ENCODE measurements at regions not wholly inside any gene's neighbourhood (a gene's known extent, or its start where the extent isn't known, plus 50 kb on each side); places are given as distances from the start of the nearest gene placed in this dataset.
A peak's percentile ranks its signal among the peaks of the same experiment; 100 is the strongest.

- H3K4me3 Mint-ChIP-seq: no peak overlapping the region
- H3K4me1 Mint-ChIP-seq (ENCODE audit: low read depth): peaks cover 25% of the 10 kb centered on the region
- no peaks in the 10 kb centered on the region for H3K36me3 Mint-ChIP-seq (ENCODE audit: low read depth)
- no peaks in the 10 kb centered on the region for H3K9me3 Mint-ChIP-seq
- no peak overlapping the region for H3K27ac Mint-ChIP-seq
- H3K27me3 Mint-ChIP-seq: no peaks in the 10 kb centered on the region
- intact Hi-C loops (cut with micrococcal nuclease): no loop called here
These were observed 108.2 kb upstream of the CXCR4 start for GRCh38 chr2:136225950-136226835.

DNA sequence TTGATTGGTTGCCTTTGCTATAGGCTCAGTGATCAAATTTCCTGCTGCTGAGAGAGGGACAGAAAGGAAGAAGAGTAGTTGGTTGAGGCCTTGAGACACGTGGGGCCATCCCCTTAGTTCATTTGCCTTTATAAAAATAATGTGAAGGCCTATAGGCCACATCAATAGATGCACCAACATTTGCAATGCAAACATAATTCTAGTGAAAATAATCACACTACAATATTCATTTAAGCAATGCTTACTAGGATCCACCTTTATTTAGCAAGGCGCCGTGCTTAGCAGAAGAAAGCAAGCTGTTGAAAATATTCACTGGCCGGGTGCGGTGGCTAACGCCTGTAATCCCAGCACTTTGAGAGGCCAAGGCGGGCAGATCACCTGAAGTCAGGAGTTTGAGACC lies 105.3 kb upstream of the CXCR4 start:
- Mint-ChIP-seq H3K27ac (no peak overlapping the region), H3K4me3 (no peak overlapping the region), H3K36me3 (ENCODE audit: low read depth) (no peaks in the 10 kb centered on the region), H3K27me3 (peaks cover 1% of the 10 kb centered on the region), H3K9me3 (no peaks in the 10 kb centered on the region), H3K4me1 (ENCODE audit: low read depth) (peaks cover 37% of the 10 kb centered on the region)
- intact Hi-C loops (cut with micrococcal nuclease): no loop called here

DNA sequence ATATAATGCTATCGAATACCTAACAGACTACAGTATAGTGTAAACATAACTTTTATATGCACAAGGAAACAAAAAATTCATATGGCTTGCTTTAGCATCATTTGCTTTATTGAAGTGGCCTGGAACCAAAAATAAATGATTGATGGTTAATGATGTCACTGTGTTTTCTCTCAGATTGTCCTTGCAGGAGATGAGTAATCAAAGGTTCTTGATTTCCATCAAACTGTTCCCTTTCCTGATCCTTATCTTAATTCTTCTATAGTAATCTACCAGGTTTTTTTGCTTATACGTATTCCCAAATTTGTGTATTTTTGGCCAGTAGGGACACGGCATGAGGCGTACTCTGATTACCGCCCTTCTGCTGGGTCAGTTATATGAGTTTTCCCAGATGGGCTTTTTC lies 104.9 kb upstream of the CXCR4 start:
- Mint-ChIP-seq H3K4me3 (no peak overlapping the region), H3K9me3 (no peaks in the 10 kb centered on the region), H3K27me3 (peaks cover 1% of the 10 kb centered on the region), H3K27ac (no peak overlapping the region), H3K36me3 (ENCODE audit: low read depth) (no peaks in the 10 kb centered on the region), H3K4me1 (ENCODE audit: low read depth) (peaks cover 34% of the 10 kb centered on the region)
- intact Hi-C loops (cut with micrococcal nuclease): no loop called here

DNA sequence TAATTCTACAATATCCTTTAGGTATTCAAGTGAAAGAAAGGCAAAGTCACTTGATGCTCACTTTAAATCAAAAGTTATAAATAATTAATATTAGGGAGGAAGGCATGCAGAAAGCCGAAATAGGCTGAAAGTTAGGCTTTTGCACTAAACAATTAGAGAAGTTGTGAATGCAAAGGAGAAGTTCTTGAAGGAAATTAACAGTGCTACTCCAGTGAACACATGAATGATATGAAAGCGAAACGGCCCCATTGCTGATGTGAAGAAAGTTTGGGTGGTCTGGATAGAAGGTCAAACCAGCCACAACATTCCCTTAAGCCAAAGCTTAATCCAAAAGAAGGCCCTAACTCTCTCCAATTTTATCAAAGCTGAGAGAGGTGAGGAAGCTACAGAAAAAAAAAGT lies 103.1 kb upstream of the CXCR4 start:
- H3K4me3 Mint-ChIP-seq: no peak overlapping the region
- peaks cover 43% of the 10 kb centered on the region for H3K4me1 Mint-ChIP-seq (ENCODE audit: low read depth)
- H3K9me3 Mint-ChIP-seq: no peaks in the 10 kb centered on the region
- H3K27ac Mint-ChIP-seq: no peak overlapping the region
- no peaks in the 10 kb centered on the region for H3K36me3 Mint-ChIP-seq (ENCODE audit: low read depth)
- intact Hi-C loops (cut with micrococcal nuclease): no loop called here
- H3K27me3 Mint-ChIP-seq: peaks cover 5% of the 10 kb centered on the region

- H3K9me3 Mint-ChIP-seq: no peaks in the 10 kb centered on the region
- H3K27ac Mint-ChIP-seq: no peak overlapping the region
- intact Hi-C loops (cut with micrococcal nuclease): no loop called here
- H3K4me3 Mint-ChIP-seq: no peak overlapping the region
- H3K4me1 Mint-ChIP-seq (ENCODE audit: low read depth): peaks cover 46% of the 10 kb centered on the region
- no peaks in the 10 kb centered on the region for H3K36me3 Mint-ChIP-seq (ENCODE audit: low read depth)
- H3K27me3 Mint-ChIP-seq: peaks cover 5% of the 10 kb centered on the region
These were observed 102.0 kb upstream of the CXCR4 start for GRCh38 chr2:136219963-136220362.

- Mint-ChIP-seq H3K27ac (no peak overlapping the region), H3K4me3 (no peak overlapping the region), H3K4me1 (ENCODE audit: low read depth) (peaks cover 52% of the 10 kb centered on the region), H3K36me3 (ENCODE audit: low read depth) (no peaks in the 10 kb centered on the region), H3K27me3 (peaks cover 5% of the 10 kb centered on the region), H3K9me3 (no peaks in the 10 kb centered on the region)
- intact Hi-C loops (cut with micrococcal nuclease): no loop called here
These were observed 101.4 kb upstream of the CXCR4 start for GRCh38 chr2:136219341-136219740.

GRCh38 chr2:136217996-136218395 lies 100.0 kb upstream of the CXCR4 start:
- Mint-ChIP-seq H3K27ac (no peak overlapping the region), H3K36me3 (ENCODE audit: low read depth) (no peaks in the 10 kb centered on the region), H3K27me3 (peaks cover 5% of the 10 kb centered on the region), H3K4me1 (ENCODE audit: low read depth) (peaks cover 59% of the 10 kb centered on the region), H3K4me3 (no peak overlapping the region), H3K9me3 (no peaks in the 10 kb centered on the region)
- intact Hi-C loops (cut with micrococcal nuclease): no loop called here

DNA sequence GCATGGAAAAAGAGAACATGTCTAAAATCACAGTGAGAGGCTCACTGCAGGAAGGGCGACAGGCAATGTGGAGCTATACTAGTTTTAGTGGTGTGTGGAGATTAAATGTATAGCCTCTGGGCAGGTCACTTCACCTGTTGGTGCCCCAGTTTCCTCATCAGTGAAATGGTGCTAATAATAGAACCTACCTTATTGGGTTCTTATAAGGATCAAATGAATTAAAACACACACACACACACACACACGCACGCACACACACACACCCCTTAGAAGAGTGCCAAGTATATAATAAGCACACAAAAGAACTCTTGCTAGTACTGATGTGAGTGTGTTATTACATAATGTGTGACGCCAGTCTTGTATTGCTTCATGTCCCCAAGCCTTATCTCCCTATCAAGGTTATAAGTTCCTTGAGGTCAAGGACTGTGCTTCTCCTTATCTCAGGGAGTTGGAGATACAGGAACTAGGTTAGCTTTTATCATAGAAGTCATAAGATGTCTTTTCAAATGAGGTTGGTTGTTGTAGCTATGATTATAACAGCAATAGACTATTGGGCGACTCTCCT lies 98.0 kb upstream of the CXCR4 start:
- intact Hi-C loops (cut with micrococcal nuclease): no loop called here

DNA sequence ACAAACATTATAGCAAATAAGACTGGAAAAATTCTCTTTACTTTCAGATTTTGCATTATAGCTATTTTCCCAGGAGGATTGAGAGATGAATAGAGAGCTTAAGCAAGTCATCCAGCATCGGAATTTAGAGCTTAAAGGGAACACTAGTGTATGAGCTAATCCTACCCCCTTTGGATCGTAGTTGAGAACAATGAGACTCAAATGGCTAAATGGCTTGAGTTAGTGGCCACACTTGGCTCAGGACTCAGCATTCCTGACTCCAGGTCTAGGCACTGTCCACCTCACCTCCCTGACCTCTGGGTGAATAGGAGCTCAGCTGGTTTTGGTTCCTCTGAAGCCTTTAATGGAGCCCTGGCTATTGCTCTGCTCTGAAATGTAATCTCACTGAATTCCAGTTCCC lies 97.5 kb upstream of the CXCR4 start:
- Mint-ChIP-seq H3K9me3 (no peaks in the 10 kb centered on the region), H3K27ac (no peak overlapping the region), H3K36me3 (ENCODE audit: low read depth) (no peaks in the 10 kb centered on the region), H3K27me3 (peaks cover 5% of the 10 kb centered on the region), H3K4me1 (ENCODE audit: low read depth) (peaks cover 72% of the 10 kb centered on the region), H3K4me3 (no peak overlapping the region)
- intact Hi-C loops (cut with micrococcal nuclease): no loop called here

More for the DNA sequence above, 98.0 kb upstream of the CXCR4 start:
- peaks cover 5% of the 10 kb centered on the region for H3K27me3 Mint-ChIP-seq
- no peaks in the 10 kb centered on the region for H3K9me3 Mint-ChIP-seq
- H3K36me3 Mint-ChIP-seq (ENCODE audit: low read depth): no peaks in the 10 kb centered on the region
- no peak overlapping the region for H3K4me3 Mint-ChIP-seq
- peaks cover 71% of the 10 kb centered on the region for H3K4me1 Mint-ChIP-seq (ENCODE audit: low read depth)
- no peak overlapping the region for H3K27ac Mint-ChIP-seq

GRCh38 chr2:136214307-136215200 lies 96.6 kb upstream of the CXCR4 start:
- intact Hi-C loops (cut with micrococcal nuclease): no loop called here
- H3K9me3 Mint-ChIP-seq: peaks cover 7% of the 10 kb centered on the region
- H3K36me3 Mint-ChIP-seq (ENCODE audit: low read depth): no peaks in the 10 kb centered on the region
- H3K27me3 Mint-ChIP-seq: peaks cover 3% of the 10 kb centered on the region
- peak overlapping the region; percentile 52 for H3K27ac Mint-ChIP-seq
- H3K4me3 Mint-ChIP-seq: no peak overlapping the region
- H3K4me1 Mint-ChIP-seq (ENCODE audit: low read depth): peaks cover 75% of the 10 kb centered on the region

- no peaks in the 10 kb centered on the region for H3K36me3 Mint-ChIP-seq (ENCODE audit: low read depth)
- H3K4me1 Mint-ChIP-seq (ENCODE audit: low read depth): peaks cover 81% of the 10 kb centered on the region
- peaks cover 3% of the 10 kb centered on the region for H3K27me3 Mint-ChIP-seq
- peak overlapping the region; percentile 52 for H3K27ac Mint-ChIP-seq
- intact Hi-C loops (cut with micrococcal nuclease): no loop called here
- H3K9me3 Mint-ChIP-seq: peaks cover 8% of the 10 kb centered on the region
- H3K4me3 Mint-ChIP-seq: no peak overlapping the region
These were observed 95.9 kb upstream of the CXCR4 start for GRCh38 chr2:136213836-136214235.

GRCh38 chr2:136212426-136213378 lies 94.8 kb upstream of the CXCR4 start:
- Mint-ChIP-seq H3K36me3 (ENCODE audit: low read depth) (no peaks in the 10 kb centered on the region), H3K27me3 (peaks cover 3% of the 10 kb centered on the region), H3K9me3 (peaks cover 8% of the 10 kb centered on the region), H3K27ac (peak overlapping the region; percentile 52), H3K4me1 (ENCODE audit: low read depth) (peaks cover 88% of the 10 kb centered on the region), H3K4me3 (no peak overlapping the region)
- intact Hi-C loops (cut with micrococcal nuclease): no loop called here

DNA sequence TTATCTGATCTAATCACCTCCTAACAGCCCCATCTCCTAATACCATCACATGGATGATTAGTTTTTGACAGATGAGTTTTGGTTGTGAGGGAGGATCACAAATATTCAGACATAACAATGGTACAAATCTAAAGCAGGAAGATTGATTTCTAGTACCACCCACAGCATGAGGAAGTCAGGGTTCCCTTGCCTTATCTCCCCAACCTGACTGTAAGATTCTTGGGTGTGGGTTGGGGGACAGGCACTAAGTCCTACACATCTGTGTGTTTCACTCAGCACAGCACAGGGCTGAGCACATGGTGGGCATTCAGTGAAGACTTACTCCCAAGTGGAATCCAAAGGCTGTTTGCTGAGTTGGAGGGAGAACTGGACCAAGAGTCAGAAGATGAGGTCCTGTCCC lies 93.8 kb upstream of the CXCR4 start:
- Mint-ChIP-seq H3K27me3 (no peaks in the 10 kb centered on the region), H3K9me3 (peaks cover 8% of the 10 kb centered on the region), H3K4me1 (ENCODE audit: low read depth) (peaks cover 89% of the 10 kb centered on the region), H3K36me3 (ENCODE audit: low read depth) (no peaks in the 10 kb centered on the region), H3K27ac (no peak overlapping the region), H3K4me3 (no peak overlapping the region)
- intact Hi-C loops (cut with micrococcal nuclease): no loop called here
